Activated T-cell treated with anti-CD3 and anti-CD28 coated beads, Interleukin-2, amount 50 U/mL, for 1 hour (primary cell): ENCODE measurements at regions not wholly inside any gene's neighbourhood (a gene's known extent, or its start where the extent isn't known, plus 50 kb on each side); places are given as distances from the start of the nearest gene placed in this dataset.
A peak's percentile ranks its signal among the peaks of the same experiment; 100 is the strongest.

Source experiments
- DNase-seq: peaks from one replicate; pipeline ENCODE4 v3.0.0-alpha.2; 2020

GRCh38 chr5:133827830-133828229, 140.6 kb downstream of the C5orf15 start:
- DNase-seq: no peak

GRCh38 chr5:133827011-133827410, 141.4 kb downstream of the C5orf15 start:
- no peak for DNase-seq

GRCh38 chr5:133825631-133826289, 142.7 kb downstream of the C5orf15 start:
- DNase-seq: peak; percentile 43

- DNase-seq: no peak
Observed at GRCh38 chr5:133824661-133825254, 143.7 kb downstream of the C5orf15 start.

- DNase-seq: no peak
Observed at GRCh38 chr5:133821889-133822288, 146.5 kb downstream of the C5orf15 start.

GRCh38 chr5:133821311-133821741, 147.1 kb downstream of the C5orf15 start:
- no peak for DNase-seq

- DNase-seq: no peak
Observed at GRCh38 chr5:133820507-133820906, 147.9 kb downstream of the C5orf15 start.

GRCh38 chr5:133819977-133820471, 148.4 kb downstream of the C5orf15 start:
- DNase-seq: no peak

GRCh38 chr5:133818869-133819600, 149.4 kb downstream of the C5orf15 start:
- DNase-seq: no peak

- DNase-seq: no peak
Observed at GRCh38 chr5:133818031-133818431, 150.4 kb downstream of the C5orf15 start.

GRCh38 chr5:133817456-133817855, 151.0 kb downstream of the C5orf15 start:
- no peak for DNase-seq

GRCh38 chr5:133816791-133817190, 151.6 kb downstream of the C5orf15 start:
- no peak for DNase-seq

- DNase-seq: no peak
Observed at GRCh38 chr5:133814152-133814551, 154.3 kb downstream of the C5orf15 start.

GRCh38 chr5:133811168-133811567, 157.3 kb downstream of the C5orf15 start:
- no peak for DNase-seq

- DNase-seq: no peak
Observed at GRCh38 chr5:133809801-133810200, 158.6 kb downstream of the C5orf15 start.

- no peak for DNase-seq
Observed at GRCh38 chr5:133807348-133807747, 161.1 kb downstream of the C5orf15 start.

GRCh38 chr5:133806847-133807246, 161.6 kb downstream of the C5orf15 start:
- no peak for DNase-seq

- no peak for DNase-seq
Observed at GRCh38 chr5:133801955-133802751, 166.3 kb downstream of the C5orf15 start.

- no peak for DNase-seq
Observed at GRCh38 chr5:133801431-133801830, 167.0 kb downstream of the C5orf15 start.

GRCh38 chr5:133799571-133800237, 168.7 kb downstream of the C5orf15 start:
- no peak for DNase-seq

GRCh38 chr5:133797167-133797566, 171.3 kb downstream of the C5orf15 start:
- DNase-seq: no peak

- no peak for DNase-seq
Observed at GRCh38 chr5:133796186-133796585, 172.2 kb downstream of the C5orf15 start.
